KMS-11 (cell line): ENCODE measurements at regions not wholly inside any gene's neighbourhood (a gene's known extent, or its start where the extent isn't known, plus 50 kb on each side); places are given as distances from the start of the nearest gene placed in this dataset.

Experiments
- H2AFZ ChIP-seq: fragments of 200-600 bp; sonication (generic); 2 replicates; pipeline ENCODE4 v1.6.1; 2016; ENCODE audit warnings: antibody characterized with exemption, mixed run types, low read depth
- H3K27ac ChIP-seq: fragments of 200-600 bp; sonication (generic); 2 replicates; pipeline ENCODE4 v1.6.1; 2016; ENCODE audit warnings: mild to moderate bottlenecking, mixed run types
- H3K27me3 ChIP-seq: fragments of 200-600 bp; sonication (generic); 2 replicates; pipeline ENCODE4 v1.6.1; 2017; ENCODE audit warnings: mild to moderate bottlenecking, low read depth, mixed run types, moderate library complexity; ENCODE audit not compliant: insufficient read depth
- H3K36me3 ChIP-seq: fragments of 200-600 bp; sonication (generic); 2 replicates; pipeline ENCODE4 v1.6.1; 2017; ENCODE audit warnings: mild to moderate bottlenecking, mixed run types; ENCODE audit not compliant: insufficient read depth
- H3K4me1 ChIP-seq: fragments of 200-600 bp; sonication (generic); 2 replicates; pipeline ENCODE4 v1.6.1; 2016; ENCODE audit warnings: mild to moderate bottlenecking, low read depth, mixed run types; ENCODE audit not compliant: poor library complexity, severe bottlenecking
- H3K4me2 ChIP-seq: fragments of 200-600 bp; sonication (generic); 2 replicates; pipeline ENCODE4 v1.7.0; 2016; ENCODE audit warnings: mild to moderate bottlenecking, mixed run types
- H3K4me3 ChIP-seq: fragments of 200-600 bp; sonication (generic); IDR thresholded peaks from 2 replicates; pipeline ENCODE4 v1.6.1; 2017; ENCODE audit warnings: low read depth, low read length, mixed read lengths; ENCODE audit not compliant: insufficient read depth
- H3K79me2 ChIP-seq: fragments of 200-600 bp; sonication (generic); 2 replicates; pipeline ENCODE4 v1.6.1; 2016; ENCODE audit warnings: low read depth, mixed run types; ENCODE audit not compliant: insufficient read depth
- H3K9ac ChIP-seq: fragments of 200-600 bp; sonication (generic); 2 replicates; pipeline ENCODE4 v1.6.1; 2016; ENCODE audit warnings: mild to moderate bottlenecking, mixed run types
- H4K20me1 ChIP-seq: fragments of 200-600 bp; sonication (generic); 2 replicates; pipeline ENCODE4 v1.6.1; 2016; ENCODE audit warnings: mild to moderate bottlenecking, mixed run types; ENCODE audit not compliant: insufficient read depth
- CTCF ChIP-seq: fragments of 200-600 bp; sonication (generic); conservative IDR thresholded peaks from 2 replicates; pipeline ENCODE4 v1.6.1; 2017; ENCODE audit warnings: low read depth, mild to moderate bottlenecking, antibody characterized with exemption, low read length, moderate library complexity, mixed read lengths

- Histone ChIP-seq H3K27ac (no peak overlapping the region), H3K36me3 (no peaks in the 10 kb centered on the region), H3K4me2 (no peak overlapping the region), H3K79me2 (no peaks in the 10 kb centered on the region), H3K9ac (no peak overlapping the region), H4K20me1 (no peaks in the 10 kb centered on the region), H2AFZ (no peak overlapping the region), H3K4me3 (no peak overlapping the region), H3K4me1 (no peaks in the 10 kb centered on the region), H3K27me3 (no peaks in the 10 kb centered on the region)
- no peak for TF ChIP-seq CTCF
Measured at GRCh38 chr21:35562876-35563275, 497.4 kb downstream of the SETD4 start.

- H3K4me1 ChIP-seq = no peaks in the 10 kb centered on the region
Measured at GRCh38 chr21:35561116-35561515, 499.2 kb downstream of the SETD4 start.

GRCh38 chr21:35559829-35560225, 500.5 kb downstream of the SETD4 start:
- Histone ChIP-seq H3K4me1 (no peaks in the 10 kb centered on the region), H3K4me2 (no peak overlapping the region), H3K27ac (no peak overlapping the region), H2AFZ (no peak overlapping the region), H4K20me1 (no peaks in the 10 kb centered on the region), H3K79me2 (no peaks in the 10 kb centered on the region), H3K4me3 (no peak overlapping the region), H3K36me3 (no peaks in the 10 kb centered on the region), H3K27me3 (no peaks in the 10 kb centered on the region), H3K9ac (no peak overlapping the region)
- no peak for TF ChIP-seq CTCF

More at GRCh38 chr21:35561116-35561515, 499.2 kb downstream of the SETD4 start:
- TF ChIP-seq CTCF = no peak
- Histone ChIP-seq H3K79me2 (no peaks in the 10 kb centered on the region), H3K27me3 (no peaks in the 10 kb centered on the region), H2AFZ (no peak overlapping the region), H3K9ac (no peak overlapping the region), H4K20me1 (no peaks in the 10 kb centered on the region), H3K4me3 (no peak overlapping the region), H3K4me2 (no peak overlapping the region), H3K36me3 (no peaks in the 10 kb centered on the region), H3K27ac (no peak overlapping the region)

GRCh38 chr21:35559128-35559828, 501.0 kb downstream of the SETD4 start:
- Histone ChIP-seq H3K4me2 (no peak overlapping the region), H3K4me3 (no peak overlapping the region), H3K4me1 (no peaks in the 10 kb centered on the region), H3K36me3 (no peaks in the 10 kb centered on the region), H3K79me2 (no peaks in the 10 kb centered on the region), H3K9ac (no peak overlapping the region), H3K27me3 (no peaks in the 10 kb centered on the region), H3K27ac (no peak overlapping the region), H2AFZ (no peak overlapping the region), H4K20me1 (no peaks in the 10 kb centered on the region)
- no peak for TF ChIP-seq CTCF
